NCI-H1417 (cell line): ENCODE measurements at regions not wholly inside any gene's neighbourhood (a gene's known extent, or its start where the extent isn't known, plus 50 kb on each side); places are given as distances from the start of the nearest gene placed in this dataset.

ENCODE experiments used
- DNase-seq, 3 experiments: peaks; one replicate each; lab custom pipeline; 2025; lab: John Stamatoyannopoulos, UW

DNA sequence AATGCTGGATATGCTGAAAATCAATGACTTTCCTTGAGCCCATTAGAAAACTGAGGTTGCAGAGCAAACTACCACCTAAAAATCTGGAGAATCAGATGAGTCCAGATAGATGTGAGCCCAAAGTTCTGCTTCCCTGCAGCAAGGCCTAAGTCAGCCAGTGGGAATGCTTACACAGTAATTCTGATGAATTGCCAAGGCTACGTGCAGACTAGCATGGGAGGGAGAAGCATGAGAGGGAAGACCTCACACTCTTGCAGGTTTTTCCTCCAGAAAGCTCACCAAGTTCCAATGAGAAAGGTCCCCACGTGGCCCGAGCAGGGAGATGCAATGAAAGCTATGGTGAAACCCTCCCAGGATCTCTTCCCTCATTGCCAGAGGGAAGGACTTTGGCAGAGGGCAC, 104.8 kb upstream of the SIRPA start:
- DNase-seq: no peak

DNA sequence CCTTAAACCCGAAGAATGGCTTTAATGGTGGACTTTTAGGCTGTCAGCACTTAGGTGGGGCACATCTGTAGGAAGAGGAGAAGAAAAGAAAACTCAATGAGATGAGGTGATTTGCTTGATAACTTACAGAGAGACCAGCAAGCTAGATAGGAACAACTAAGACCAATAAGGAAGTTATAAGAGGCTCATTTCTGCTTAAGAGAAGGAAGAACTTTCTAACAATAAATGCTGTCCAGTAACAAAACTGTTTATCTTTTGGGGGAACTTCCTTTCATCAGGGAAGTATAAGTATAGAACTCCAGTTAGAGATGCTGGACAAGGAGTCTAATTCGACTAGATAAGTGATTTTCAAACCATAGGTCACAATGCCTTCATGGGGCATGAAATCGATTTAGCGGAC, 107.2 kb upstream of the SIRPA start:
- no peak for DNase-seq

DNA sequence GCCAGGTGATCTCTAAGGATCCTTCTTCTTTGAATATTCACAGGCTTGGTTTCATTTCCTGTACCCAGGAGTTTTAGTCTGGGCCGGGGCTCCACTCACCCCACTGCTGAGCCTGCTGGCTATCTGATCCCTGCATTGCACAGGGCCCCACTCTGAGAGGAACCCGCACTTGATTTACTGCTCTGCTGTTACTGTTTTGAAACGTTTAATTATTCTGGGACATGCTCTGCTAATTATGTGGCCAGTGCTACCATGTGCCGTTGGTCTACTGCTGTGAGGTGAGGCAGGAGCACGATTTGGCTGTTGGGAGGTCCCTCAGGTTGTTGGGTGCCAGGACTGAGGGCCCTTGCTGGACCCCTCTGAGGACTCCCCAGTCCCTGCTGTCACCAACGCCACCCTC, 108.7 kb upstream of the SIRPA start:
- peak in 1 of 3 experiments; percentile 26 for DNase-seq

DNA sequence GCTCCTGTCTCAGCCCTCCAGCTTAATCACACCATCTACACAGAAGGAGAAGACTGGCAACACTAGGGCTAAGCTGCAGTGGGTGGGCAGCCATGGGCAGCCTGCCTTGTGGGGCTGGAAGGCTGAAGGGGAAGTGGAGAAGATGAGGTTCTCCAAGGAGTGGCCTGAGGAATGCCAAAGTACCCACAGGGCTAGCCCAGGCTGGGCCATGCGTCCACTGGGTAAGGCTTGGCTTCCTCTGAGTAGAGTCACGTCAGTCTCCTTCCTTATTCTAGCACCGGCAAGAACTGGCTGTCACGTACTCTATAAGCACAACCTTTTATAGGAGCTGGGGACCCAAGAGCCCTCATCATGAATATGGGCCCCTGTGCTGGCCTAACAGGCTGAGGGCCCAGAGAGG, 110.6 kb upstream of the SIRPA start:
- no peak for DNase-seq

DNA sequence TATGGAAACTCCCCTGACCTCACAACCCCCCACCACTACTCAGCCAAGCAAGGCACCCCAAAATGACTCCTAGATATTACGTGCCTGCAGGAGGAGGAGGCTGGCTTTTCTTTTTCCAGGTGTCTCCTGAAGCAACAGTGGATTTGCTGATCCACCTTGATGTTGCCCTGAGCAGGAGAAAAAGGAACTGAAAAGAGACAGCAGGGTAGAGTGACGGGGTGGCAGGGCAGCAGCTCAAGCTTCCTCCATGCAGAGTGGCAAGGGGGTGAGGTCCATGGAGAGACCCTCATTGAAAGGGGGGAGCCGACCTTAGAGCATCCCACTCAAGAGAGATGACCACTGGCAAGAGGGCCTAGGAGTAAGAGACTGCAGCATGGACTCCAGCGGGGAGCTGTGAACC, 112.0 kb upstream of the SIRPA start:
- no peak for DNase-seq

DNA sequence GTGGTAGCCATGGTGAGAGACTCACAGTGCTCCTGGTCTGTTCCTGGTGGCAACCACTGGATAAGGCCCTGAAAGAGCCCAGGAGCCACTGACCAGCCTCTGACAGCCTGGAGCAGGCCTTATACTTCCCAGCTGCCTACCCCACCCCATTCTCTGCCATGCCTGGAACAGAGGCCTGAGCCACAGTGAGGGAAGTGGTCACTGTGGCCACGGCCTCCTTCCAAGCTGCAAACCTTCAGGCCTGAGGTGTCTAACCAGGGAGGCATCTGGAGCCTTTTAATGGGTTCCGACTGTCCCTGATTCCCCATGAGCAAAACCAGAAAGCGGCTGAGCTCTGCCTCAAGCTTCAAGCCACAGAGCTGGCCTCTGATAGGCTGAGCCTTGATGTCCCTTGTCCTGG, 113.0 kb upstream of the SIRPA start:
- no peak for DNase-seq

DNA sequence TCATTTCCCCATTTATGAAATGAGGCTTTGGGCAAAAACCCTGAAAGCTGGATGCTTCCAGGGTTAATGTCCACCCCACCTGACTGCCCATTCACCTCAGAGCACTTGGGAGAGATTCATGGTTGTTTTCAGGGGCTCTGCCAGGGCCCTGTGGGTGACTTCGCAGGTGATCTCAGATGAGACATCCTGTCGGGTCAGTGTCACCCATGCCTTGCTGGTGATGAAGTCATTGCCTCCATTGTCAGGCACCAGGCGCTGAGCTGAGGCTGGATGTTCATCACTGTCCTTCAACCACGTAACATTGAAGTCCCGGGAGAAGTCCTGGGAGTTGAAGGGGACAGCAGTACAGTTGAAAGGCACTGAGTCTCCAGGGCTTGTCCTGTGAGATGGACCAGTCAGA, 115.6 kb upstream of the SIRPA start:
- DNase-seq: no peak

DNA sequence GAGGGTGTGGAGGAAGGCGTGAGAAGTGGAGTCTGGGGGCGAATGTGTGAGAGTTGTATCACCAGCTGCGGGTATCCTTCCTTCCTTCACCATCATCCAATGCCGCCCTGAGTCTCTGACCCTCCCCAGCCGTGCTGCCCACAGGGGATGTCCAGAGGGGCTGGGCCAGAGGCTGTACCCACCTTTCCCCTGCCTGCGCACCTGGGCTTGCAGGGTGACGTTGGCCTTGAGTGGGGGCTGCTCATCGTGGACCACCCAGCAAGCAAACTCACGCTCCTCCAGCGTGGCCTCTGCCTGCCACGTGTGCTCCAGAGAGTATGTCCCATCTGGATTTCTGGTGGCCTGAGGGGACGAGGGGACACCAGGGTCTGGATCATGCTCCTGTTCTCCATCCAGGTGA, 116.9 kb upstream of the SIRPA start:
- no peak for DNase-seq

DNA sequence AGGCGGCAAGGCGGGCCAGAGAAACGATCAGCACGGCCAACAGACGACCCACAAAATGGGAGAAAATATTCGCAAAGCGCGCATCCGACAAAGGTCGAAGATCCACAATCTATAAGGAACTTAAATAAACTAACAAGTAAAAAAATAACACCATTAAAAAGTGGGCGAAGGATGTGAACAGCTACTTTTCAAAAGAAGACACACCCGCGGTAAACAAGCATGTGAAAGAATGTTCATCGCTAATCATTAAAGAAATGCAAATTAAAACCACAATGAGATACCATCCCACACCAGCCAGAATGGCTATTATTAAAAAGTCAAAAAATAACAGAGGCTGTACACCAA, 117.8 kb upstream of the SIRPA start:
- no peak for DNase-seq

DNA sequence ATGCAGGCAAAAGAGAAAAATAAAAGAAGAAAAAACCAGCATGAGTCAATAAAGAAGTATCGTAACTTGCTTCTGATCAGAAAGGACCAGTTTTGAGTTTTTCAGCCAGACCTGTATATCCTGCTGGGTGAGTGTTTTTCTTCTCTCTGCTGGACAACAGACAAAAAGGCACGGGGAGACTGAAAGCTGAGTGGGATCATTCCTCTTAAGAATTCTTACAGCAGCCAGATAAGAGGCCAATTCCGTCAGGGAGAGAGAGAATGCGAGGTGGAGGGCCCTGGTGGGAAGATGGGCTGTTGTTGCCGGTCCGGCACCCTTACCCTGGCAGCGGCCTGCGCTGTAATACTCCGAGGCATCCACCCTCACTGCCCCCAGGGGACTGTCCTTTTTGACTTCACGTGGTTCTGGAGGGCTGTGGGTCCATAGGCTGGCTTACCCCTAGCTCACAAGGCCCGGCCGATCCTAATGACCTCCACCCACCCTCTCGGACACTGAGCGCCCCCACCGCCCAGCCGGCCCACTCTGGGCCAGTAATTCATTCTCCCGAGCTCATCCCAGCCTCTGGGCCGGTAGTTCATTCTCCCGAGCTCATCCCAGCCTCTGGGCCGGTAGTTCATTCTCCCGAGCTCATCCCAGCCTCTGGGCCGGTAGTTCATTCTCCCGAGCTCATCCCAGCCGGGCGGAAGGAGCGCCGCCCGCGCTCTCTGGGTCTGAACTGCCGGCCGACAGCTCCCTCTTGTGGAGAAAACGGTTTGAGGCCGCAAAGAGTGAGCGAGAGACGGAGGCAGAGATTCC, 118.3 kb upstream of the SIRPA start:
- peak; percentile 85 to 91 (median 87) for DNase-seq

DNA sequence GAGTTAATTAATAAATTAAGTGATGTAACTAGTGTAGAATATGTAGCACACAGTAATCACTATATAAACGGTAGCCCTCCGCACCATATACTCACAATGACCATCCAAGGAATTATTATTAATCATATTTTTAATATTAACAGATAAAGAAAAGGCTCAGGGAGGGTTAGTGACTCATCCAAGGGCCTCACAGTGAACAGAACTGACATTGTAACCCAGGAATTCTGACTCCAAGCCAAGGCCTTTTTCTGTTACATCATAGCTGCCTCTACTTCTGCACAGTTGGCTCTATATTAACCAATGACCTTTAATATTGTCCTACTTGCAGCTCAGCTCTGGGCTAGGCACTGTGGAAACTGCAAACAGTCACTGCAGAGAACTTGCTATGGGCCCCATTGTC, 117.5 kb upstream of the SIRPG start:
- no peak for DNase-seq

DNA sequence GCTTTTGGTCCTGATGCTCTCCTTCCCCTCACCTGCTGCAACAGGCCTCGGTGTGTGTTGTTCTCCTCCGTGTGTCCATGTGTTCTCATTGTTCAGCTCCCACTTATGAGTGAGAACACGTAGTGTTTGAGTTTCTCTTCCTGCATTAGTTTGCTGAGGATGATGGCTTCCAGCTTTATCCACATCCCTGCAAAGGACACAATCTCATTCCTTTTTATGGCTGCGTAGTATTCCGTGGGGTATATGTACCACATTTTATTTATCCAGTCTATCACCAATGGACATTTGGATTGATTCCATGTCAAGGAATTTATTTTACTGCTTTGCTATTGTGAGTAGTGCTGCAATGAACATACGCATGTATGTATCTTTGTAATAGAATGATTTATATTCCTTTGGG, 116.9 kb upstream of the SIRPG start:
- no peak for DNase-seq

DNA sequence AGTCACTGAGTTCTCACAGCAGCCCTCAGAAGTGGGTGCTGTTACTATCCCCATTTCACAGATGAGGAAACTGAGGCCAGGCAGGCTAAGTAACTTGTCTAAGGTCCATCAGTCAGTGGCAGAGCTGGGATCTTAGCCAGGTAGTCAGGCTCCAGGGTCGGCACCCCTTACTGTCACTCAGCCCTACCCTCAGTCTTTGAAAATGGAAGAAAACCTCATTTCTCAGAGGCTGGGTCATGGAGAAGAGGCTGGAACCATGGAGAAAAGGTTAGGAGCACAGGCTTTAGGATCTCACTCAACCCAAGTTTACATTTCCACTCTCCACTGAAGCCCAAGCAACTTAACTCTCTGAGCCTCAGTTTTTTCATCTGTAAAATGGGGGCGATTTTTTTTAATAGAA, 116.2 kb upstream of the SIRPG start:
- DNase-seq: no peak

DNA sequence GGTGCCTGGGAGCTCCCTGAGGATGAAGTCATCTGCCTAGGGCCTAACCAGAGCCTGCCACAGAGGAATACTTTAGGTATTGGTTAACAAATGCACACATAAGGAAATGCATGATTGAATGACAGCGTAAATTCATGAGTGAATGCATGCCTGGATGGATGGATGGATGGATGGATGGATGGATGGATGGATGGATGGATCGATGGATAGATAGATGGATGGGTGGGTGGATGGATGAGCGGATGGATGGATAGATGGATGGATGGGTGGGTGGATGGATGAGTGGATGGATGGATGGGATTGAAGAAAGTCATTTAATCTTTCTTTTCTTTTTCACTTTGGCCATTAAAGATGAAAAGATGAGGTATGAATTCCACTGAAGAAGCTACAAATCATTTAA, 111.9 kb upstream of the SIRPG start:
- no peak for DNase-seq

DNA sequence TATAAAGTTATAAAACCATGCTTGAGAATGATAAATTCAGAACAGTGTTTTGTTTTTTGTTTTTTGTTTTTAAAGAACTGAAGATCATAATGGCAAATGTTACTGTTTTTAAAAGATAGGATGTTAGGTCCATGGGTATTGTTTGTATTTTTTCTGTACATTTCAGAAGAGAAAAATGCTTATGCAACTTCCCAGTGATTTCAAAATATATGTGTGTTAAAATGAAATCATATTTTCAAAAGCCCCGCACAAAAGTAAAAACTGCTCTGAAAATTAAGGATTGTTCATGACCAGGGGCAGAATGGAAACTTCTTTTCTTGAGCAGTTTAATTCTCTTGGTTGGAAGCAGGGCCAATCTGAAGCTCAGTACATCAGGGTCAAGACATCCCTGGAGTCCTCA, 109.2 kb upstream of the SIRPG start:
- no peak for DNase-seq

DNA sequence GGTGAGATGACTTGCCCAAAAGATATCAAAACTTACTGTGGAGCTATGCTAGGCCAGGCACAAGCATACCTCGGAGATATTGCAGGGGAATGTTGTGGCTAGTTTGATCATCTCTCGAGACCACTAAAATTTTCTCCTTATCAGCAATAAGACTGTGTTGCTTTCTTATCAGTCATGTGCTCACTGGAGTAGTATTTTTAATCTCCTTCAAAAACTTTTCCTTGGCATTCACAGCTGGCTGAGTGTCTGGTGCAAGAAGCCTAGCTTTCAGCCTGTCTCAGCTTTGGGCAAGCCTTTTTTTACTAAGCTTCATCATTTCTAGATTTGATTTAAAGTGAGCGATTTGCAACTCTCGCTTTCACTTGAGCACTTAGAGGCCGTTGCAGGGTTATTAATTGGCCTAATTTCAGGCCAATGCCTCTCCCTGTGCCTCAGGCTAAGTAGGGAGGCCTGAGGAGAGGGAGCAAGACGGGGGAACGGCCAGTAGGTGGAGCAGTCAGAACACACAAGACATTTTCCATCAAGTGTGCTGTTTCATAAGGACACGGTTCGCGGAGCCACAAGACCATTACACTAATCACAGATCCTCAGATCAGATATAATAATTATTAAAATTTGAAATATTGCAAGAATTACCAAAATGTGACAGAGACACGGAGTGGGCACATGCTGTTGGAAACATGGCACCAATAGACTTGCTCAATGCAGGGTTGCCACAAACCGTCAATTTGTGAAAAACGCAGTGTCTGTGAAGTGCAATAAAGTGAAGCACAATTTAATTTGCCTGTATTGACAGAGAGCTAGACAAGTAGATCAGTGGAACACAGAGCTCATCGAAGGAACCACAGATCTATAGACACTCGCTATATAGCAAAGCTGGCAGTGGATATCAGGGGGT, 106.8 kb upstream of the SIRPG start:
- DNase-seq: peak; percentile 36 to 95 (median 81)

DNA sequence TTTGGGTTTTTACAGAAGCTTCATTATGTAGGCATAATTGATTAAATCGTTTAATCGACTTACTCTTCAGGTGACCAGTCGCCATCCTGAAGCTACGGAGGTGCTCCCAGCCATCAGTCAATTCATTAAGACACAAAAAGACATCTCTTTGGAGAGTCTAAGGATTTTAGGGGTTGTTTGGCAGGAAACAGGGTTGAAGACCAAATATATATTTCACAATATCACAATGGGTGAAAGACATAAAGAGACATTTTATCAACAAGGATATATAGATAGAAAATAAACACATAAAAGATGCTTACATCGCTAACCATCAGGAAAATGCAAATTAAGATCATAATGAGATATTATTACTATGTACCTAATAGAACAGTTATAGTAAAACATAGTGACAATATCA, 104.0 kb upstream of the SIRPG start:
- DNase-seq: no peak

DNA sequence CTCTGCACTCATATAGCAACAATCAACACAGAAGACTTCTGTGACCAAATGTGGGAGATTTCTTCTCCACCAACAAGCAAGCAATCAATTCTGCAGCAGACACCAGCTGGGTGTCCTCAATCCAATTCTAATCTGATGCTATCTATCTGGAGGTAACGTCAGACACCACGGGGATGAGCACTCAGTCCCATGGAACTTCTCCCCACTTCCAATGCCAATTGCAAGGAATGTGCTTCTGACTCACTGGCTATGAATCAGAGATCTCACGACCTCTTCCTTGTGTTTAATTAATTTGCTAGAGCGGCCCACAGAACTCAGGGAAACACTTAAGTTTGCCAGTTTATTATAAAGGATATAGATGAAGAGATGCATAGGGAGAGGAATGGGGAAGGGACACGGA, 103.5 kb upstream of the SIRPG start:
- no peak for DNase-seq

DNA sequence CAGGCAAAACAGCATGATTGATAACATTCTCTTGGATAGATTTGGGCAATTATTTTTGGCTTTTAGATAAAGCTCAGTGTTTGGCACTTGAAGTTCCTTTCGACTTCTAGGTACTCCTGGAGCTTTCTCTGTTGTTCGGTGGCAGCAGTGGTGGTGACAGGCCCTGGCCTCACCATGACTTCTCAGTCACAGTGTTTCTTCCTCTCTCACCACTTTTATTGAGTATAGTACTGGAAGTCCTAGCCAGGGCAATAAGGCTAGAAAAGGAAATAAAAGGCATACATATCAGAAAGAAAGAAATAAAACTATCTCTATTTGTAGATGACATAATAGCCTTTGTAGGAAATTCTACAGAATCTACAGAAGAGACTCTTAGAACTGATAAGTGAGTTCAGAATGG, 101.2 kb upstream of the SIRPG start:
- DNase-seq: no peak

DNA sequence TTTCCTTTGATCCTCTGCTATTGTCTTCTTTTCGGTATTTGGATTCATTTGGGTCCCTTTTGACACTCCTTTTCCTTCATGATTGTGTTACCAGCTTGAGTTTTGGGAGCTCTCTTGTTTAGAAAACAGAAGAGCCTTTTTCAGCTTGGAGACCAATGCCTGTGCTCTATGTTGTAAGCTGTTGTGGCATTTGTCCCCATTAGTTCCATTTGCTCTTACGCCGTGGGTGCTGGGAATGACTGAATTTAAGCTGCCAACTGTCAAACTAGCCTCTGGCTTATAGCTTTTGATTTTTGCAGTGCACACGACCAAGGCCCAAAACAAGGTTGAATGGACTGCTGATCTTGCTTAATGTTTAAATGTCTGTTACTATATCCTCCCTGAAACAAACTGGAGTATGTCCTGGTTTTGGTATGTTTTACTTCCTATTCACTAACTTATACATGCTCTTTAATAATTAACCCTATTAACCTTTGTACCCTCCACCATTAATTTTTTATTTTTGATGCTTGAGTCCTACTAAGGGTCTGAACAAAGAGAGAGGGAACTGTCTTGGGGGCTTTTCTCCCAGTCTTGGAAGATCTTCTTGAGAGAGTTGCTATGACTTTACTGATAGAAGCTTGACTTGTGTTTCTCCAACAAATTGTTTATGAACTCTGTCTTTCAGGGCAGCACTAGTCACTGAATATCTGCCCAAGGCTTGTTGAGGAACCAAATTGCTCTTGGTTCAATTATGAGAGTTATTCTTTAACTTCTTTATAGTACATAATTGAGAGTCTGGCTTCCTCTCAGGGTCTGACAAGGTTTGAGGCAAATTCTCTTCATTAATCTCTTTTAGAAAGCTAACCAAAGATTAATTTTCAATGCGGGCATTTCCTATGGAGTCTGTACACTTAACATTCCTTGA, 100.3 kb upstream of the SIRPG start:
- DNase-seq: no peak

DNA sequence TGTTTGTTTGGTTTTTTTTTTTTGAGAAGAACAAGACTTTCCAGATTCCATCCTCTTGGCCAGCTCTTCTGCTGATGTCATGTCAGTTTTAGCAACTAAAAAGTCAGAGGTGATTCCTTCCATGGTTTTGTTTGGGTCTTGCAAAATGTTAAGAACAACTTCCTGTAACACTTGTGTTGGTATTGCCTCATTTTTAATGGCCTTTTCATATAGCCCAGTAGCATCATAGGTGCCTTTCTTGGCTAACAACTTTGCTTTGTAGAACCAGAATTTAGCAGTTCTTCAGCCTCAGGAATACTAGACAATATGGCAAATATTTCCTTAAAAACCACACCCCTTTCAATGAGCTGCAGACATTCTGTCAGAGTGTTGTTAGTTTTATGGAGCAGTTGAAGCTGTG, 99.5 kb upstream of the SIRPG start:
- DNase-seq: no peak

DNA sequence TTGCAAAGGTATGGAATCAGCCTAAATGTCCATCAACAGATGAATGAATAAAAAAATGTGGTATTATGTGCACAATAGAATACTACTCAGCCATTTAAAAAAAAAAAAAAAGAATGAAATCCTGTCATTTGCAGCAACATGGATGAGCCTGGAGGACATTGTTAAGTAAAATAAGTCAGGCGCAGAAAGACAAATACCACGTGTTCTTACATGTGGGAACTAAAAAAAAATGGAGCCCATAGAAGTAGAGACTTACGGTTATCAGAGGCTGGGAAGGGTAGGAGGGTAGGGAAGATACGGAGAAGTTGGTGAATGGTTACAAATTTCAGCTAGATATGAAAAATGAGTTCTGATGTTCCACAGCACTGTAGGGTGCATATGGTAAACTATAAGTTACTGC, 97.2 kb upstream of the SIRPG start:
- no peak for DNase-seq

DNA sequence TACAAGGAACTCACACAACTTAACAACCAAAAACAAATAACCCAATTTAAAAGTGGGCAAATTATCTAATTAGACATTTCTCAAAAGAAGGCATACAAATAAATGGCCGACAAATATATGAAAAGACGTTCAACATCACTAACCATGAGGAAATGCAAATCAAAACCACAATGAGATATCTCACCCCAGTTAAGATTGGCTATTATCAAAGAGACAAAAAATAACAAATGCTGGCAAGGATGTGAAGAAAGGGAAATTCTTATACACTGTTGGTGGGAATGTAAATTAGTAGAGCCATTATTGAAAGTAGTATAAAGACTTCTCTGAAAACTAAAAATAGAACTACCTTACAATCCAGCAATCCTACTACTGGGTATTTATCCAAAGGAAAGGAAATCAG, 96.7 kb upstream of the SIRPG start:
- DNase-seq: no peak
